Ishikawa (cell line): ENCODE measurements at regions not wholly inside any gene's neighbourhood (a gene's known extent, or its start where the extent isn't known, plus 50 kb on each side); places are given as distances from the start of the nearest gene placed in this dataset.

Source experiments
- CEBPB ChIP-seq: IDR thresholded peaks from 2 replicates; pipeline ENCODE4 v1.6.1; 2012
- EP300 ChIP-seq: IDR thresholded peaks from 2 replicates; pipeline ENCODE4 v1.6.1; 2012; ENCODE audit warnings: borderline replicate concordance

DNA sequence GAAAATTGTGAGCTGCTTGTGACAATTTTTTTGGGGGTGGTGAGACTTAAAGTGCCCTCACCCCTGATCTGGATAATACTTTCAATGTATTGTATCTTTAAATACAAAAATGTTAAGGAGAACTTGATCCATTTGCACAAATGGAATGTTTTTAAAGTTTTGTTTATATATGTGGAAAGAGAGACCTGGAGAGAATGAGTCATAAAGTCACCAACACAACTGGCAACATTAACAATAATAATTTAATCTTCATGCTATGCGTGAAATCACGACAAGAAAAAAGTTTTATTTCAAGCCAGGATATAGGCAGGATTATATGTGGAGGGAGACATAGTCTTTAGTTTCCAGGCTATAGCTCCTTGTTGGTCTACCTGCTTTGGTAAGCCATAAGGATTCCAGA, 537.5 kb downstream of the GPAM start:
- TF ChIP-seq CEBPB (no peak), EP300 (no peak)
